ENCODE measurements at regions not wholly inside any gene's neighbourhood (a gene's known extent, or its start where the extent isn't known, plus 50 kb on each side); places are given as distances from the start of the nearest gene placed in this dataset.
"Not testable (repeated sequence)": the region's sequence is repeated elsewhere in the genome, so short reads cannot be mapped to it uniquely, and the experiment has no call there.

DNA sequence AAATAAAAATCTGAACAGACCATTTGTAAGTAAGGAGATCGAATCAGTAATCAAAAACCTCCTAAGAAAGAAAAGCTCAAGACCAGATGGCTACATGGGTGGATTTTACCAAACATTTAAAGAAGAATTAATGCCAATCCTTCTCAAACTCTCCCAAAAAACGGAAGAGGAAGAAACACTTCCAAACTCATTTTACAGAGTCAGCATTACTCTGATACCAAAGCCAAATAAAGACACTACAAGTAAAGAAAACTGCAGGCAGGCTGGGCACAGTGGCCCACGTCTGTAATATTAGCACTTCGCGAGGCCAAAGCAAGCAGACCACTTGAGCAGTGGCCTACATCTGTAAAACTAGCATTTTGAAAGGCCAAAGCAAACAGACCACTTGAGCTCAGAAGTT, 159.8 kb downstream of the DPY19L2 start:
- DNase-seq = no peak

DNA sequence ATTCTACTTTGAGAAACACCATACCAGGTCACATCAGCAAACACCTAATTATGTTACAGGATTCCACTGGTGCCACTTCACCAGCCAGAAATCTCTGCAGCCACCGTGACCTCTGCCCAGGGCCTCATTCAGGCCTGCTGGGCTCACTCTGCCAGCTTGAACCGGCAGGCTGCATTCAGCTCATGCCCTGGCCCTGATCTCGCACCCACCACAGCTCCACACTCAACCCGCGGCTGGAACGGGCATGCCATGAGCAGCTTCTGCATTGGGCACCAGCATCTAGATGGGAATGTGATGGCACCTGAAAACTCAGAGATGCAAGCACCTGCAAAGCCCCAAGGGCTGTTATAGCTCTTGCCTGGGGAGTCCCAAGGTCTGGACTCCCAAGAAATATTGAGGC, 168.7 kb downstream of the DPY19L2 start:
- no peak for DNase-seq

DNA sequence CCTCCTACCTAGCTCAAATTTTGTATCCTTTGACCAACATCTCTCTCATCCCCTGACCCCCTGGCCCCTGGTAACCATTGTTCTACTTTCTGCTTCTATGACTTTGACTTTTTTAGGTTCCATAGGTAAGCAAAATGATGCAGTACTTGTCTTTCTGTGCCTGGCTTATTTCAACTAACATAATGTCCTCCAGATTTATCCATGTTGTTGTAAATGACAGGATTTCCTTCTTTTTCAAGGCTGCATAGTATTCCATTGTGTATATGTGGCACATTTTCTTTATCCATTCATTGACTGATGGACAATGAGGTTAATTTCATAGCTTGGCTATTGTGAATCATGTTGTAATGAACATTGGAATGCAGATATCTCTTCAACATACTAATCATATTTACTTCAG, 170.1 kb downstream of the DPY19L2 start:
- no peak for DNase-seq

DNA sequence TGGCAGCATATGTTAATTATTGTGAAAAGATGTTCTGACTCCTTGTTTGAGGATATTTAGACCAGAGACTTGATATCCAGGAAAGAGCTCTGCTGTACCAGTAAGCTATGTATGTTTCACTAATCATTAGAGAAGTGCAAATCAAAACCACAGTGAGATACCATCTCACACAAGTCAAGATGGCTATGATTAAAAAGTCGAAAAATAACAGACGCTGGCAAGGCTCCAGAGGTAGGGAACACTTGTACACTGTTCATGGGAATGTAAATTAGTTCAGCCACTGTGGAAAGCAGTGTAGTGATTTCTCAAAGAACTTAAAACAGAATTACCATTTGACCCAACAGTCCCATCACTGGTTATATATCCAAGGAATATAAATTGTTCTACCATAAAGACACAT, 171.6 kb downstream of the DPY19L2 start:
- no peak for DNase-seq

DNA sequence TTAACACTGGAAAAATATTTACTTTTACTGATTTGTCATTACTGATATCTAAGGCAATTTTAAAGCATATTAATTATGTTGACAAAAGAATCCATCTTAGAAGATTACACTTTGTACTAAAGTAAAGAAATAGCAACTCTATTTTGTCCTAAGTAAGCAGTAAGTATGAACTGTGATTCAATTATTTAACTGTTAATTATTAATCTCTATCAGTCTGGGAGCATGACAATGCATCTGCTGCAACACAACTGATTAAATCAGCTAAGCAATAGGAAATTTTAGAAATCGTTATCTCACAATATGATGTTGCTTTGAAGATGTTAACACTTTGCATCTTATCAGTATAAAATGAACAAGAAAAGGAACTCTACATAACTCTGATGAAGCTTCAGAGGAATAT, 172.3 kb downstream of the DPY19L2 start:
- DNase-seq = no peak

DNA sequence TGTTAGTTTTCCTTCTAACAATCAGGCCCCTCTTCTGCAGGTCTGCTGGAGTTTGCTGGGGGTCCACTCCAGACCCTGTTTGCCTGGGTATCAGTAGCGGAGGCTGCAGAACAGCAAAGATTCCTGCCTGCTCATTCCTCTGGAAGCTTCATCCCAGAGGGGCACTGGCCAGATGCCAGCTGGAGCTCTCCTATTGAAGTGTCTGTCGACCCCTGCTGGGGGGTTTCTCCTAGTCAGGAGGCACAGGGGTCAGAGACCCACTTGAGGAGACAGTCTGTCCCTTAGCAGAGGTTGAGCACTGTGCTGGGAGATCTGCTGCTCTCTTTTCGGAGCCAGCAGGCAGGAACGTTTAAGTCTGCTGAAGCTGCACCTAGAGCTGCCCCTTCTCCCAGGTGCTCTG, 174.9 kb downstream of the DPY19L2 start:
- not testable (repeated sequence) for DNase-seq

DNA sequence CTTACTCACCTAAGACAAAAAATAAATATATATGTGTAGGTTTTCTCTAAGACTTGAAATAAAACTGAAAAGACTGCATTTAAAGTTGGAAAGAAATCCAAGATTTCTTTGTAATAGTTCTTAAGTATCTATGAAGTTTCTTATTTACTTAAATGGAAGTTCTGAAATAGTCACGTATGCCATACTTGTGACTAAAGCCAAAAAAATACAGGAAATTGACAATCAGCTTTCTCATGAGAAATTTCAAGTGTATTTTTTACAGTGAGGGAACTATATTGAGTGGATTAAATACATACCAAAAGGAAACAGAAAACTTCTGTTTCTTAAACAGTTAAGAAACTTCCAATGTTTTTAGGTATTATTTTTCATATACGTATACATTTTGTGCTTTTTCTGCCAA, 188.1 kb downstream of the DPY19L2 start:
- no peak for DNase-seq

DNA sequence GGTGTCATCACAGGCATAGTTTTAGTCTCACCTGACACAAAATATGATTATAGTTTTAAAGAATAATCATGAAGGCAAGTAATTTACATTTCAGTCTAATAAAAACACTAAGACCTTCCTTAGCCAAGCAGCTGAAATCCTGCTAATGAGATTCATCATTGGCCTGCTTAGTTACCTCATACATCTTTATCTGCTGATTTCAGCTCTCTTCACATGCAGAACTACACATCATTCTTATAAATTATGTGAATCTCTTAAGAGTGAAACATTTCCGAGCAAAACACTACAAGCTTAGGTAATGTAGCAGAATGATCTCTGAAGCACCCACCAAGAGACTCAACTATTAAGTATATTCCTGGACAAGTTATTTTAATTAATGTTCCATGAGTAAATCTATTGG, 198.1 kb downstream of the DPY19L2 start:
- DNase-seq = no peak

DNA sequence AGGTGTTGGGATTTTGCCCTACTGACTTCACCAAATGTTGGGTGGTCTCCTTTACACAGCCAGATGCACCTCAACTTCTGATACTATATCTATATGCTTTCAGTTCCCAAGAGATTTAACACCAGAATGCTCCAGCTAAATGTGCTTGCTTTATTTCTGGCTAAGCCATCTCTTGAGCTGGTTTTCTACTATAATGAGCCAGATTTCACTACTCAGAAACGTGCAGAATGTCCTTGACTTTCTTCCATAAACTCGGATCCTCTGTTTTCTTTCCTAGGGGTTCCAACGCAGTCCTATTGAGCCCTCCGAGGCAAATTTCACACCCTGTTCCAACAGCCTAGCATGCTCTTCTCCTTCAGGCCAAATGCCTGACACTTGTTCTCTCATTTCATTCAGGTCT, 200.3 kb downstream of the DPY19L2 start:
- DNase-seq = no peak

DNA sequence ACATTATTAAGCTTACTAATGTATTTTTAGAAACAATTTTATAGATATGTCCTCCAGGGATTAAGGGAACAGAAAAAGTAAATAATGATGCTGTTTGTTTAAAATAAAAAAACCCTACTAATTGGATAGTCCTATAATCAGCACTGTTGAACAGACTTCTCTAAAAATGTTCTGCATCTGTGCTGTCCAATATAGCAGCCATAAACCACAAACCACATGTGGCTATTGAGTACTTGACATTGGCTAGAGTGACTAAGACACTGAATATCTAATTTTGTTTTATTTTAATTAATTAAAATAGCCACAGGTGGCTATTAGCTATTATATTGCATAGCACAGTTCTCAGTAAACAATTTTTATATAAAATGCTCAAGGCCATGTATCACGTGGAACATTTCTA, 210.4 kb downstream of the DPY19L2 start:
- no peak for DNase-seq

DNA sequence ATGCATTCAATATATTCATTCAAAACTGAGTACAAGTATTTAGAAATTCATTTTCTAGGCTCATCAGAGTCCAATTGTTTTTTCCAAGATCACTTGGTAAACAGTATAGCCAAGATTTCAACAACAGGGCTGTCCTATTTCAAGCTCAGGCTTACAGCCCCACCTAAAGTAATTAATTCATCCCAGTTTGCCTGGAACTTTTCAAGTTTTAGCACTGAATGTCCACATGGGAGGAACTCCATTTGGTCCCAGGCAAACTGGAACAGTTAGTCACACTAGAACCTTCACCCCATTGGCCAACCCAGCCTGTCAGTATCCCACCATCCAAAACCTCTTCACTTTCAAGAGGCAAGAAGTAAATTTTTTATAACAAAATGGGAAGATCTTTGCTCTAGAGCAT, 210.9 kb downstream of the DPY19L2 start:
- no peak for DNase-seq

DNA sequence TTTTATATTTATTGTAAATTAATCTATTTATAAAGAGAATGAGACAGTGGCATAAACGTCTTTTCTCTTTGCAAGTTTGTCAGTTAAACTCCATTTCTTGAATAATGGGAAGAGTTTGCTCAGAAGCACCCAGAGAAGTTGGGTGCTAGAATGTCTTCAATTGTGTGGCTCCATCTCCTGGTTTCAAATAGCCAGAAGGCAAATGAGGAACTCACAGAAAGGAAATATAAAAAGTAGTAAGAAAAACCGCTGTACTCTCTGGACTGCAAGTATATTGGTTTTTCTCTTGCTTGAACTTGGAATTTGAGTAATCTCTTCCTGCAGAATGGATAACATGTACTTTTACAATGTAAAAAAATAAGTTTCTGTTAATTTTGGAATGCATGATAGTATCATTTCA, 217.5 kb downstream of the DPY19L2 start:
- DNase-seq = no peak

DNA sequence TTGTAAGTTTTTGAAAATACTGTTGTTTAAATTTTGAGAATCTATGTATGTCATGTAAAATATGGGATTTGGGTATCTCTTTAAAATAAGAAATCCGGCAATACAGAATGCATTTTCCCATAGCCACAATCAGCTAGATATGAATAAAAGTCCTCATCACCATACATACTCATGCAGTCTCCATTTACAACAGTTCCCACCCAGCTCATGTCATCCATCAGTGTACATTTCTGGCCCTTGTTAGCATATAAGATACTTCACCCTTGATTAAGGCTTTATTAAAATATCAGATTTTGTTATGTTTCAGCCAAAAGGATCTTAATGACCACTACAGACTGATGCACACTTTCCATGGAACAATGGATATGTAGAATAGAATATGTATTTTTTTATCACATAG, 218.0 kb downstream of the DPY19L2 start:
- DNase-seq = no peak

DNA sequence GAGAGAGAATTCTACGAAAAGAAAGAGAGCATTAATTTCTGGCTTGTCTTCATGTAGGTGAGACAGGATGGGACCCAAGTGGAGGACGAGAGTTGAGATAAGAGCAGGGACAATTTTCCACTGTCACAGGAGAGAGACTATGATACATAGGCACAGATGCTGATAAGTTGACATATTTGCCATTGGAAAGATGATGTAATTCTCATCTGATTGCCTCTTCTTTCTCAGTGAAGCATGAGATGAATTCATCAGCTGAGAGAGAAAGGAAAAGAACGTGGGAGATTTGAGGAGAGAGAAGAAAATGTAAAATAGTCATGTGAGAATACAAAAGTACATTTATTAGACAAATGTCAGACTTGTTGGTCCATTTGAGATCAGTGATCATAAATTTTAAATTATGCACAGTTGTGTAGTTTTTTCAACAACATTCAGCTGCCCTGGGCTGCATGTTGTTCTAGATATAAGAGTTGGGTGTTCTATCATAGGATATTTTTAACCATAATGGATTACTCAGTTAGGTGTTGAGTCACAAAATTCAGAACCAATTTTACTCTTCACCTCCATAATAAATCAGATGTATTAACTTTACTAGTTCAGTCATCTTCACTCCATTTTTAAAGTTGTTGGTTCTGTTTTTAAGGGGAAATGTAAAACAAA, 222.9 kb downstream of the DPY19L2 start:
- no peak for DNase-seq

DNA sequence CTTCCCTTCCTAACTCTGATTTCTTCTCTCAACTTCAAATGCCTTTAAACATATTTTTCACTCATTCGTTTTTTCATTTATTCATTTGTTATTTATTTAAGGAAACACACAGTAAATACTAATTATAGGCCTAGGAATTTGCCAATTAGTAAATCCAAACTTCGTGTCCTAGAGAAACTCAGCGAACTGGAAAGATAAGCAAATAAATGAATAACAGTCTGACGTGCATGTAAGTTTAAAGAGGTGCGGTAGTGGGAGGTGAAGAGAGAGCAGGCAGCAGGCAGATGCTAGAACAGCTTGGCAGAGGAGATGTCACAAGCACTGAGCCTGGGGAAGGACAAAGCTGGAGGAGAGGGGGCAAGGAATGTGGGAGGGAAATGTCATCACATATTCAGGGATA, 228.2 kb downstream of the DPY19L2 start:
- DNase-seq = no peak

DNA sequence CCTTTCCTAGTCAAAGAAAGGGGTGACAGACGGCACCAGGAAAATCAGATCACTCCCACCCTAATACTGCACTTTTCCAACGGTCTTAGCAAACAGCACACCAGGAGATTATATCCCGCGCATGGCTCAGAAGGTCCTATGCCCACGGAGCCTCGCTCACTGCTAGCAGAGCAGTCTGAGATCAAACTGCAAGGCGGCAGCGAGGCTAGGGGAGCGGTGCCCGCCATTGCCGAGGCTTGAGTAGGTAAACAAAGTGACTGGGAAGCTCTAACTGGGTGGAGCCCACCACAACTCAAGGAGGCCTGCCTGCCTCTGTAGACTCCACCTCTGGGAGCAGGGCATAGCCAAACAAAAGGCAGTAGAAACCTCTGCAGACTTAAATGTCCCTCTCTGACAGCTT, 233.9 kb downstream of the DPY19L2 start:
- DNase-seq = not testable (repeated sequence)

DNA sequence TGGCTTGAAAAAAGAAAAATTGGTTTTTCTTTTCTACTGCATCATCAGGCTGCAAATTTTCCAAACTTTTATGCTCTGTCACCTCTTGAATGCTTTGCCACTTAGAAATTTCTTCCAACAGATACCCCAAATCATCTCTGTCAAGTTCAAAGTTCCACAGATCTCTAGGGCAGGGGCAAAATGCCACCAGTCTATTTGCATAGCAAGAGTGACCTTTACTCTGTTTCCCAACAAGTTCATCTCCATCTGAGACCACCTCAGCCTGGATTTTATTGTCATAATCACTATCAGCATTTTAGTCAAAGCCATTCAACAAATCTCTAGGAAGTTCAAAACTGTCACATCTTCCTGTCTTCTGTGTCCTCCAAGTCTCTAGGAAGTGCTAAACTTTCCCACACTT, 240.3 kb downstream of the DPY19L2 start:
- not testable (repeated sequence) for DNase-seq

DNA sequence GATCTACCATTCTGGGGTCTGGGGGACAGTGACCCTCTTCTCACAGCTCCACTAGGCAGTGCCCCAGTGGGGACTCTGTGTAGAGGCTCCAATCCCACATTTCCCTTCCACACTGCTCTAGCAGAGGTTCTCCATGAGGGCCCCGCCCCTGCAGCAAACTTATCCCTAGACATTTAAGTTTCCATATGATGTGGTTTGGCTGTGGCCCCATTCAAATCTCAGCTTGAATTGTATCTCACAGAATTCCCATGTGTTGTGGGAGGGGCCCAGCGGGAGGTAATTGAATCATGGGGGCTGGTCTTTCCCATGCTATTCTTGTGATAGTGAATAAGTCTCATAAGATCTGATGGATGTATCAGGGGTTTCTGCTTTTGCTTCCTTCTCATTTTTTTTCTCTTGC, 241.3 kb downstream of the DPY19L2 start:
- DNase-seq = not testable (repeated sequence)

DNA sequence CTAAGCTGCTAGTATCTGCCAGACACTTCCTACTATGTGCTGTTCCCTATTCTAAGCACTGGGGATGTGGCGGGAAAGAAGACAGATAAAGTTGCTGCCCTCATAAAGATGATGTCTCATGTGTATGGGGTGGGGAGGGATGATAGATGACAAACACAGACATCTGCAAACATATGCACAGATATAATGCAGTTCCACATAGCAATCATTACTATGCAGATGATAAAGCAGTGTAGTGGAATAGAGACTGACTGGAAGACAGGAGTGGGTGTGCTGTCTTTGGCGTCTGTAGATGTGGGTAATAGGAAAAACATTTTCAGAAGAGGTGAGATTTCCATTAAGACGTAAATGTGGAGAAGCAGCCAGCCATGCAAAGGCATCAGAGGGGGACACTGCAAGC, 243.6 kb downstream of the DPY19L2 start:
- DNase-seq = no peak

DNA sequence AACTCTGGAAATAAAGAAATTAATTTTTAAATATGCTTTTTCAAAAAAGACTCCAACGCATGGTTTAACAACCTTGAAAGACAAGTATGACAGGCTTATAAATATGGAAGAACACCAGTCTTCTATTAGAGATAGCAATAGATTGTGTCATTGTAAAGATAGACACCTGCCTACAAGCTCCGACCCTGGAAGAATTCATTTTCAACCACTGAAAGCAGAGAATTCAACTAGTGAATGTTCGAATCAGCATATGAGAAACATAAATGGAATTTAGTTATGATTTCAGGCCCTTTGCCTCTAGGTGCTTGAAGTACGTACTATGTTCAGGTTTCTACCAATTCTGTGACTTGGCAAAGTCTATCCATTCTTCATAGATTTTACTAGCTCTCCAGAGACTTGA, 244.5 kb downstream of the DPY19L2 start:
- no peak for DNase-seq

DNA sequence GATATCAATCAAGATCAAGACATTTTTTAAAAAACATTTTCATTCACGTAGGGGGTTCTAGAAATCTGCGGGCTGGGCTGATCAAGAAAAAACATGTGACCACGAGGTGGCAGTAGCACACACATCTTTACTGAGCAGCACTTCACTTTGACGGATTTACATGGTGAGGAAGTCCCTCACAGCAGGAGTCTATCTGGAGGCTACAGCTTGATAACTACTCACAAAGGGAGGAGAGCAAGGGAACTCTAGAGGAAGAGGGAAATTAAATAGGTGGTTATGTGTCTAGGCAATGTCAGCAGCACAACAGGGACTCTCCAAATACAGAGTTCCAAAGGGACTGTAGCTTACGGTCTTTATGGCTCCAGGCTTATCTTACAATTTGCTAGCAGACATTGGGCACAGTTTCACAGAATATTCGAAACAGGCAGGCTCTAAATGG, 248.1 kb downstream of the DPY19L2 start:
- peak; percentile 38 for DNase-seq

DNA sequence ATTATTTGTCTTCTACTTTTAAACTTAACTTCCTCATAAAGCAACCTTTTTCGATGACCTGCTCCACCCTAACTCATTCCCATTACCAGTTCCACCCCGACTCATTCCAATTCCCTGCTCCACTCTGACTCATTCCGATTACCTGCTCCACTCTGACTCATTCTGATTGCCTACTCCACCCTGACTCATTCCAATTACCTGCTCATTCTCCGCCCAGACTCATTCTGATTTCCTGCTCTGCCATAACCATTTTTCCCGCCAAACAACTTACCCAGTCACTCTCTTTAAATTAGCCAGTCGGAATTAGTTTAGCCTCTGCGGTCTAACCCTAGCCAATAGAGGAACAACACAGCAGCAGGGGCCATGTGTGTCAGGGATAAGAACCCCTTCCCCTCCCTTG, 249.1 kb downstream of the DPY19L2 start:
- DNase-seq = peak; percentile 33

DNA sequence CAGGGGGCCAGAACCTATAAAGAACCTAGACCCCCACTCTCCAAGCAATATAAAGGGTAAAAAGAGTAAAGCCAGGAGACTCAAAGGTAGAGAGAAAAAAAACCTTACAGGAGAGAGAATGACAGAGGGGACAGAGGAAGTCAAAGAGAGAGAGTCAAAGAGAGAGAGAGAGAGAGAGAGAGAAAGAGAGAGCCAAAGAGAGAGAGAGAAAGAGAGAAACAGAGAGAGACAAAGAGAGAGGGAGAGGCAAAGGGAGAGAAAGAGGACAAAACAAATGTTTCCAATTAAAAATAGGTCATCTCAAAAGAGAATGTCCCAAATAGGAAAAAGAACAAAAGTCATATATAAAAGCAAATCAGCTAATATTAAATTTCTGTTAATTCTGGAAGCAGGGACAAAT, 251.5 kb downstream of the DPY19L2 start:
- DNase-seq = no peak

DNA sequence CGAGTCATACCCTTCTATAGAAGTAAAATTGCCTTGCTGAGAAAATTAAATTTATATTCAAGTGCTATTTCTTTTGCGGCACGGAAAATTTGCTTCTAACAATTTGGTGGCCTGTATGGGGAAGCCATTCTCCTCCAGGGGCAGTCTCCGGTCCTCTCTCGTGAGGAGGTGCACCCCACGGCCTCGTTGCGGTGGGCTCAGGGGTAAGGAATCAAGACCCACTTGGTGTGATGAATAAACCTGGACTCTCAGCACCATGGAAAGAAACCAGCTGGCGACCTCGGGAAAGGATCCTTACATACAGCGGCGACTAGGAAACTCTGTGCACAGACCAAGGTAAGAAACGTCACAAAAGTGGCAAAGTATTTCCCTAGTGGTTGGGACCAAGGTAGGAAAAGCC, 252.9 kb downstream of the DPY19L2 start:
- DNase-seq = no peak

DNA sequence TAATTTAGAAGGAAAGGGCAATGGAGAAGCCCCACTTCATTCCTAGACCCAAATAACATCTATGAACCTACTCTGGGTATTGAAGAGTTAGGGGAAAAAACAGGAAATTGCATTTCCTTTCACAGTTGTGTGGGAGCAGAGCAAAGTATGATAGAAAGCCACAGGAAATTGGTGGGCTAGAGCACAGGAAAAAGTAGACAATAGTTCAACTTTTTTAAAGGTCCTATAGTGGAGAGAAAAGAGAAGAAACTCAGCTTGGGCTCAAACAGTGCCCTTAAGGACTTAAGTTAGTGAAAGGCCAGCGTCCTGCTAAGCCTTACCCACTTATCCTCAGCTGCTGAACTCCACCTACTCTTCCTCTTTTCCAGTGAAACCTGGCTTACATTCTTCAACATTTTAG, 258.1 kb downstream of the DPY19L2 start:
- DNase-seq = no peak

DNA sequence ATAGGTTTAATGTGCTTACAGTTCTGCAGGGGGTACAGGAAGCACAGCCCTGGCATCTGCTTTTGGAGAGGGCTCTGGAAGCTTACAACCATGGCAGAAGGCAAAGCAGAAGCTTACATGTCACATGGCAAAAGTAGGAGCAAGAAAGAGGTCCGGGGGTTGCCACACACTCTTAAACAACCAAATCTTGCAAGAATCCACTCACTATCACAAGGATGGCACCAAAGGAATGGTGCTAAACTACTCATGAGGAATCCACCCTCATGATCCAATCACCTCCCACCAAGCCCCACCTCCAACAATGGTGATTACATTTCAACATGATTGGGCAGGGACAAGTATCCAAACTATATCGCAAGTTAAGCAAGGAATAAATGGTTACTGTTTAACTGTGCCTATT, 255.8 kb upstream of the AVPR1A start:
- no peak for DNase-seq

Measured in NCI-H226 (cell line).